Activated T-cell treated with anti-CD3 and anti-CD28 coated beads for 24 hours (primary cell): ENCODE measurements at regions not wholly inside any gene's neighbourhood (a gene's known extent, or its start where the extent isn't known, plus 50 kb on each side); places are given as distances from the start of the nearest gene placed in this dataset.

Experiments used
- DNase-seq: peaks from one replicate; pipeline ENCODE4 v3.0.0-alpha.2; 2020; ENCODE audit warnings: low read depth

DNA sequence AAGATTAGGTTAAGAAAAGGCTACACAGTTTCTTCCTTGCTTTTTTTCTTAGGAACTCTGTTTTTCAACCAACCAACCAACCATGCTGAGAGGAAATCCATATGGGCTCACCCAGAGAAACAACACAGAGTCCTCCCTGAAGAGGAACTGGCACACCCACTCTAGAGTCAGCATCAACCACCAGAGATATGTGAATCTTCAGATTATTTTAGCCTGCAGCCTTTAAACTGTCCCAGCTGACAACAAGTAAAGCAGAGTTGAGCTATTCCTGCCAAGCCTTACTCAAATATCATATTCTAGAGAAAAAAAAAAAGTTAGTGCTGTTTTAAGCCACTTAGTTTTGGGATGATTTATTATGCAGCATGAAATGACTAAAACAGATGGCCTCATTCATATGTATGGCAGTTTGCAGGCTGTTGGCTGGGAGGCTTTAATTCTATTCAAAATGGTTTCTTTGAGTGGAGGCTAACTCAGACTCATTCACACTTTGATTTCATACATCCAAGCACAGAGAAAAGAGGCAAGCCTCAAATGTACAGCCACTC lies 1637.7 kb upstream of the LRRTM1 start:
- DNase-seq: no peak

GRCh38 chr2:81940266-81940955 lies 1635.9 kb upstream of the LRRTM1 start:
- DNase-seq: no peak

DNA sequence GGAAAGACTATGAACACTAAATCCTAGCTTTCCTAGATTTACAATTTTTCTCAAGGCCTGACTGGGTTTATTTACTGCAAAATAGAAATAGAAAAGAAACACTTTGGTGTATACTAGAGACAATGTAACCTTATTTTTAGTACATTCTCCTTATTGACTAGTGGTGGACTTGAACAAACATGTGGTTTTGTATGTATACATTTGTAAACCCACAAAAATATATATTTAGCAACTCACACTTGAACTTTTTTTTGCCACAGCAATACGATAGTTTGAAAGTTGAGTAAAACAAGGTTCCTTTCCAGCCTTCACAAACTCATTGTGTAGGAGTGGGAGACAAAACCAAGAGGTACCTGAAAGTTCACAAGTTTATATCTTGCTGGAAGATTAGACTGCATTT lies 1633.4 kb upstream of the LRRTM1 start:
- no peak for DNase-seq

DNA sequence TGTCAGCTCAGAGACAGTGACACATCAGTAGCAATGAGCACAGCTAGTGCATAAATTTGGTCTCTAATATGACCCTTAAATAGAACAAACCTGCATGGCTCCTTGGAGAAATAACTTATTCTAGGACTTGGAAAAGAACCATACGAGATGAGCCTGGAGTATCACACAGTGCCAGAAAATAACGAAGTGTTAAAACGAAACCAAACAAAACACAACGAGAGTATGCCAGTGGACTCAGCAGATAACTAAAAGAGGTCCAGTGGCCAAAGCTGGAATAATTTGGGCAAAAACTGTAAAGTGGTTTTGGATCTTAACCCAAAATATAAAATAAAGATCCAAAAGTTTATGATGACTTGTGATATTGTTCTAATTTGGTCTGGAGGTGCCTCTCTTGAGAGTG lies 1599.0 kb upstream of the LRRTM1 start:
- DNase-seq: no peak

DNA sequence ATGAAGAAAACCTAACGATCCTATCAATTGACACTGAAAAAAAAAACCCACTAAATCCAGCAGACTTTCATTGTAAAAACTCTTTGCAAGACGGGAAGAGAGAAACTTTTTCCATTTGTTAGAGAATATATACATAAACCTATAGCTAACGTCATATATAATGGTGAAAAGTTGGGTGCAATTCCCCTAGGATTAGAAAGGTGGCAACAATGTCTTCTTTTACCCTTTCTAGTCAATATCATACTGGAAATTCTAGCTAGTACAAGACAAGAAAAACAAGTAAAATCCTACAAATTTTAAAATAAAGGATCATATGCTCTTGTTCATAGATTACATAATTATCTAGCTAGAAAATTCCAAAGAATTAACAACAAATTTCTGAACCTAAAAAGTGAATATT lies 1596.5 kb upstream of the LRRTM1 start:
- DNase-seq: no peak

- no peak for DNase-seq
Measured at GRCh38 chr2:81895620-81896250, 1591.2 kb upstream of the LRRTM1 start.

GRCh38 chr2:81894451-81894990 lies 1590.0 kb upstream of the LRRTM1 start:
- no peak for DNase-seq

GRCh38 chr2:81876624-81877023 lies 1572.1 kb upstream of the LRRTM1 start:
- no peak for DNase-seq

- no peak for DNase-seq
Measured at GRCh38 chr2:81872006-81872405, 1567.5 kb upstream of the LRRTM1 start.

GRCh38 chr2:81870119-81870518 lies 1565.6 kb upstream of the LRRTM1 start:
- DNase-seq: no peak

GRCh38 chr2:81858998-81859397 lies 1554.4 kb upstream of the LRRTM1 start:
- DNase-seq: no peak

- DNase-seq: no peak
Measured at GRCh38 chr2:81853341-81853740, 1548.8 kb upstream of the LRRTM1 start.

DNA sequence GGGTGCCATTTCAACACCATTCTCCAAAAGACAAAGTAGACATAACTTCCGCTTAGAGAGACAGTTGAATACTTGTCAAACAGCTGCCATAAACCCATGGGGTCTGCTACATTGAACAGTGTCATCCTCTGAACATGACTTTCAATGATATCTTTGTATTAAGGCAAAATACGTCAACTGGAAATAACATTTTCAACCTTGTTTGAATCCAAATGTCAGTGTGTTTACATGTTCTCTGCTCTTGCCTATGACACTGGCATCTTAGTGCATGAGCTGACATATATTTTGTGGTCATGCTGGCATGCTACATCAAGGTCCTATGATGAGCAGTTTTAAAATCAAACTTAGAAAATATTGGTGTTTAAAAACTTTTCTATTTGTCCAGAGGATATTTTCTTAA lies 1548.1 kb upstream of the LRRTM1 start:
- DNase-seq: no peak

DNA sequence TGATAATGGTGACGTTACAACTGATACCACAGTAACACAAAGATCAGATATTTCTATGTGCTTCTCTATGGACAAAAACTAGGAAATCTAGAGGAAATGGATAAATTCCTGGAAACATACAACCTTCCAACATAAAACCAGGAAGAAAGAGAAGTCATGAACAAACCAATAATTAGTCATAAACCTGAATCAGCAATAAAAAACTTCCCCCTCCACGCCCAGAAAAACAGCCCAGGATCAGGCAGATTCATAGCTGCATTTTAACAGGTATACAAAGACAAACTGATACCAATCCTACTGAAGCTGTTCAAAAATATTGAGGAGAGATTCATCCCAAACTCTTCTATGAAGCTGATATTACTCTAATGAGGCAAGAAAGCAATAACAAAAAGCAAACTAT lies 1535.2 kb upstream of the LRRTM1 start:
- no peak for DNase-seq

DNA sequence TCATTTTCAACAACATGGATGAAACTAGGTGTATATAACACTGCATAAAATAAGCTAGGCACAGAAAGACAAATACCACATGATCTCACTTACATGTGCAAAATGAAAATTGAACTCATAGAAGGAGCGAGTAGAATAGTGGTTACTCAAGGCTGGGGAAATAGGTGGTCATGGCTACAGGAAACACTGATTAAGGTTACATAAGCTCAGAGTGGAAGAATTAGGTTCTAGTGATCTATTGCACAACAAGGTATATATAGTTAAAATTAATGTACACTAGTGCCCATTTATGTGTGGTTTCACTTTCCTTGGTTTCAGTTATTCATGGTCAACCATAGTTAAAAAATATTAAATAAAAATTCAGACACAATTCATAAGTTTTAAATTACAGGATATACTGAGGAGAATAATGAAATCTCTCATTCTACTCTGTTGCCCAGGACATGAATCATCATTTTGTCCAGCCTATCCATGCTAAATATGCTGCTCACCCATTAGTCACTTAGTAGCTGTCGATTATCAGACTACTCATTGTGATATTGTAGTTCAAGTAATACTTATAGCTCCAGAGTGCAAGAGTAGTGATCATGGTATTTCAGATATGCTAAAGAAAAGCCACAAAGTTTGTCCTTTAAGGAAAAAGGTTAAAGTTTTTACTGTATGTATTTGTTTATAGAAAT lies 1530.9 kb upstream of the LRRTM1 start:
- DNase-seq: no peak

DNA sequence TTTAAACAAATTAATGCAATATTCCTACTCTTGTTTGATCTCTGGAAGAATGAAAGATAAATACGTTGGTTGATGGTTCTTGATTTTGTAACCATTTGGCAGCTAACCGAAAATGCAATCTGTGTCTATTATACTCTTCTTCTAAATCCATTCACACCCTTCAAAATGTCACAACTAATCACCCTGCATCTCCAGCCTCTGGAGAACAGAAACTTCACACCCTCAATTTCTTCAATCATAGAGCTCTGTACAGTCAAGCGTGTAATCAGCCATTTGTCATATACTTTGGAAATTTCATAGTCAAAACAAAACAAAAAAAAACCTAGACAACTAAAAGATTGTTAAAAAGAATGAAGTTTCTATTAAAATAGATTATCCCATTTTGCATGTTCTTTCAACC lies 1482.3 kb upstream of the LRRTM1 start:
- DNase-seq: no peak

GRCh38 chr2:81767187-81767912 lies 1462.8 kb upstream of the LRRTM1 start:
- DNase-seq: no peak

DNA sequence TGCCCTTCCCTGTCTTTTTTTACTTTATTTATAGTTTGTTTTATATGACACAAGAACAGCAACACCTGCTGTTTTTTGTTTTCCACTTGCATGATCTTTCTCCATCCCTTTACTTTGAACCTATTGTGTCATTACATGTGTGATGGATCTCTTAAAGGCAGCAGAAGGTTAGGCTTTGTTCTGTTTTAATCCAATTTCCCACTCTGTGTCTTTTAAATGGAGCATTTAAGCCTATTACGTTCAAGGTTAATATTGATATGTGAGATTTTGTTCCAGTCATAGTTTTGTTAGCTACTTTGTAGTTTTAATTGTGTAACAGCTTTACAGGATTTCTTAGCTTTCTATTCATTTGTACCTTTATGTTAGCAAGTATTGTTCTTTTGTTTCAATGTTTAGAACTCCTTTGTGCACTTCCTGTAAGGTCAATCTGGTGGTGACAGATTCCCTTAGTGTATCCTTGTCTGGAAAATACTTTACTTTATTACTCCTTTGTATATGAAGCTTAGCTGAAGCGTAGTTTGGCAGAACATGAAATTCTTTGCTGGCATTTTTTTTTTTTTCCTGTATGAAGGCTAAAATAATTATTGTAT lies 1443.0 kb upstream of the LRRTM1 start:
- no peak for DNase-seq

DNA sequence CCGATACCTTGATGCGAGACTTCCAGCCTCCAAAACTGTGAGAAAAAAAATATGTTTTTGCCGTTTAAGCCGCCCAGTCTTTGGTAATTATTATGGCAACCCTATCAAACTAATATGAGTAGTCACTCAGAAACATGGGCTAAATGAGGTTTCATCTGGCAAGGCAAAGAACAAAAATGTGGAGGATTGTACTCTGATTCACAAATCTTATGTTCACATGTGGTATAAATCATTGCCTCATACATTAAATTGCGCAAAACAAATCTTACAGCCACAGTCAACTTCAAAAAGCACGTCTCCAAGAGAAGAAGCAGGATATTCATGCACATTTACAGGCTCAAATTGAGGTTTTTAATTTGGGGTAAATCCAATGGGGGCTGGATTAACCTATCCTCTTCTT lies 1435.4 kb upstream of the LRRTM1 start:
- DNase-seq: no peak

GRCh38 chr2:81734981-81735380 lies 1430.4 kb upstream of the LRRTM1 start:
- no peak for DNase-seq

DNA sequence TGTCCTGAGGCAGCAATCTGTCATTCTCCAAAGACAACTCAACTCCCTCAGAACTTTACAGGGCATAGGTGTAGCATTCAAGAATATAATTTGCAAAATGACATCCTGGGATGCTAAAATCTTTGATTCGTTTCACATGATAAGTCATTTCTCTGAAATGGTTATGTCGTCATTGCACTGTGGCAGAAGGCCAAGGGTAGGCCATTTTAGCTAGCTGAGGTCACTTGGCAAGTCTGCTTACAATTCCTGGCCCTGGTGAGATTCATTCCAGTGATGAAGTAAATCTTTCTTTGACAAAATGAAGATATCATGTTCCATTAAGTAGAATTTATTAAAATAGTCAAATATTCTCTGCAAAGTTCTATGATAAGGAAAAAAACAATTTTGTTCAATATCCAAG lies 1410.3 kb upstream of the LRRTM1 start:
- DNase-seq: no peak

DNA sequence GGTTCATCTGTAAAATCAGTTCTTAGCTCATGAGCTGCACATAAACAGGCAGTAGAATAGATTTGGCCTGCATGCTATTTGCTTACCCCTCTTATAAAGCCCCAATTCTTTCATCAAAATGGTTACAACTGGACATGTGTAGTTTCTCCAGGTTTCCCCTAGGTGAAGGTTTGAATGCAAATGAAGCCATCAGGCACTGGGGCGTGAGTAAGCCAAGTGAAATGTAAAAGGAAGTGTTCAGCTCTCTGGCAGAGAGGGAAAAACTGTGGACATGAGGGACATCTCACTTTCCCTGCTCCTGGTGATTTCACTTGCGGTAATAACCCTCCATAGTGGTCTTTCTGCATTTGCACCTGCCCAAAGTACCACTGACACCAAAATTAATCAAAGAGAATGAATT lies 1402.3 kb upstream of the LRRTM1 start:
- no peak for DNase-seq
